Panc1 (cell line): ENCODE measurements at regions not wholly inside any gene's neighbourhood (a gene's known extent, or its start where the extent isn't known, plus 50 kb on each side); places are given as distances from the start of the nearest gene placed in this dataset.

Source experiments
- ATAC-seq: fragments of 200-7000 bp; cut with Tn5 transposase; 2 replicates; pipeline ENCODE4 v1.9.1; 2020; ENCODE audit warnings: mild to moderate bottlenecking, moderate library complexity
- BruUV-seq: library from RNA; stranded (reverse); fragments of 400-500 nt; replicated peaks from 2 replicates; lab custom pipeline; 2021; lab: Mats Ljungman, UMichigan
- CTCF ChIA-PET: fragments of 300-600 bp; sonication (Branson Sonifier 250); formaldehyde crosslinking; loops from one replicate; lab custom pipeline; 2022; ENCODE audit warnings: antibody characterized with exemption; lab: Charles Lee
- POLR2A ChIA-PET: fragments of 300-600 bp; sonication (Branson Sonifier 250); formaldehyde crosslinking; loops from one replicate; lab custom pipeline; 2022; ENCODE audit warnings: antibody characterized with exemption; lab: Charles Lee
- DNase-seq: peaks from one replicate; pipeline ENCODE4 v3.0.0-alpha.2; 2010; ENCODE audit warnings: low read depth, low spot score
- H3K27ac ChIP-seq: 2 replicates; pipeline ENCODE4 v1.5.1; 2011; ENCODE audit warnings: mild to moderate bottlenecking, low read length, inconsistent platforms
- H3K27me3 ChIP-seq: fragments of 200-500 bp; sonication (Bioruptor generic); 2 replicates; pipeline ENCODE4 v1.6.0; 2014; ENCODE audit warnings: low read length, inconsistent platforms; ENCODE audit not compliant: control insufficient read depth, insufficient read depth
- H3K36me3 ChIP-seq: fragments of 200-500 bp; sonication (Bioruptor generic); 2 replicates; pipeline ENCODE4 v1.5.1; 2014; ENCODE audit warnings: inconsistent platforms, mild to moderate bottlenecking, low read length, moderate library complexity; ENCODE audit not compliant: control insufficient read depth, insufficient read depth
- H3K4me1 ChIP-seq: 2 replicates; pipeline ENCODE4 v1.5.1; 2011; ENCODE audit warnings: inconsistent platforms, mild to moderate bottlenecking, low read length, moderate library complexity; ENCODE audit not compliant: control insufficient read depth, insufficient read depth
- H3K4me3 ChIP-seq, 2 experiments: 2 replicates each; pipeline ENCODE4 v1.5.1; 2011 to 2012; ENCODE audit warnings: low read depth in 2 of 2, low read length in 2 of 2, mild to moderate bottlenecking in 2 of 2, inconsistent platforms in 1 of 2, moderate library complexity in 1 of 2
- H3K9me3 ChIP-seq: fragments of 200-500 bp; sonication (Bioruptor generic); 2 replicates; pipeline ENCODE4 v1.5.1; 2014; ENCODE audit warnings: low read depth, mild to moderate bottlenecking, inconsistent platforms, low read length, moderate library complexity; ENCODE audit not compliant: control insufficient read depth, insufficient read depth
- CTCF ChIP-seq: fragments of 450-650 bp; IDR thresholded peaks from 2 replicates; pipeline ENCODE4 v1.5.1; 2017; ENCODE audit warnings: mild to moderate bottlenecking
- POLR2AphosphoS5 ChIP-seq: IDR thresholded peaks from 2 replicates; pipeline ENCODE4 v1.6.1; 2012; ENCODE audit warnings: mild to moderate bottlenecking, low read depth, low read length, moderate library complexity
- REST ChIP-seq, 2 experiments: IDR thresholded peaks; 2 replicates each; pipeline ENCODE4 v1.6.1; 2011 to 2012; ENCODE audit warnings: low read depth in 2 of 2, control low read depth in 1 of 2, low read length in 1 of 2, mild to moderate bottlenecking in 1 of 2, moderate library complexity in 1 of 2; ENCODE audit not compliant: insufficient read depth in 1 of 2
- SIN3A ChIP-seq: IDR thresholded peaks from 2 replicates; pipeline ENCODE4 v1.6.1; 2012; ENCODE audit warnings: low read depth, mild to moderate bottlenecking, low read length, moderate library complexity, borderline replicate concordance; ENCODE audit not compliant: insufficient read depth
- TCF7L2 ChIP-seq: IDR thresholded peaks from 2 replicates; pipeline ENCODE4 v1.6.1; 2011; ENCODE audit warnings: mild to moderate bottlenecking, low read depth, low read length, inconsistent platforms
- in situ Hi-C: cut with HindIII; loops from 2 replicates; pipeline ENCODE4 v1.10.0; 2016; ENCODE audit warnings: low sequenced_read_pairs, low pct_unique_long_range_greater_than_20kb
- intact Hi-C: fragments of 100-400 bp; cut with micrococcal nuclease; formaldehyde crosslinking; loops from one replicate; pipeline ENCODE4 v1.10.0; 2022; ENCODE audit not compliant: unreplicated experiment

- H3K4me3 ChIP-seq: no peak overlapping the region
- no peak for DNase-seq
- H3K27me3 ChIP-seq: peaks cover 2% of the 10 kb centered on the region; the same call in 1 of the 2 replicates
- ATAC-seq: no peak
- BruUV-seq: no TSS peak
- in situ Hi-C loops (no loop called here), intact Hi-C loops (no loop called here)
- H3K36me3 ChIP-seq: no peaks in the 10 kb centered on the region
- no peaks in the 10 kb centered on the region for H3K9me3 ChIP-seq
- H3K4me1 ChIP-seq: no peaks in the 10 kb centered on the region
- TF ChIP-seq SIN3A: no peak
- TF ChIP-seq POLR2AphosphoS5: no peak
- no peak for TF ChIP-seq TCF7L2
- TF ChIP-seq REST (IDR thresholded peaks at IDR 0.05; ENCODE audit: insufficient read depth in 1 of 2, low read depth in 2 of 2, low read length in 1 of 2): no peak
- TF ChIP-seq CTCF: no peak
- CTCF ChIA-PET: no interaction called here
- H3K27ac ChIP-seq: no peak overlapping the region
- POLR2A ChIA-PET: no interaction called here
Measured at GRCh38 chr20:48204499-48204898, 419.2 kb upstream of the SULF2 start.

DNA sequence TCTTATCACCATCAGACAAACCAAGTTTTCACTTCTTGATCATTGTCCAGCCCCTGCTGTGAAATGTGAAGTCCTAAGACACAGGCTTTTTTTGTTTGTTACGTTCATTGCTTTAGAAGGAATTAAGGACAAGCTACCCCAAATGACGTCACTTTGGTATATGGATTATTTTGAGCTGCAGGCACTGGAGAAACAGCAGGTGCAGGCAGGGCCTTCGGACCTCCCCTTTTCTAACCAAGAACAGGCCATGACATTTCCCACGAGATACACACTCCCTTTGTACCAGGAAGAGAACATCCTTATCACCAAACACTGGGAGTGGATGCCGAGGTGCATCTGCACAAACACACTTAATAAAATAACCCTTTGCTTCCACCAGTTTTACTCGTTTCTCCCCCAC lies 418.0 kb upstream of the SULF2 start:
- Histone ChIP-seq H3K27me3 (peaks cover 2% of the 10 kb centered on the region; the same call in 1 of the 2 replicates), H3K36me3 (no peaks in the 10 kb centered on the region), H3K4me3 (no peak overlapping the region), H3K4me1 (no peaks in the 10 kb centered on the region), H3K27ac (no peak overlapping the region), H3K9me3 (no peaks in the 10 kb centered on the region)
- ChIA-PET CTCF (no interaction called here), POLR2A (interaction anchor here (0.6 kb wide), 1 partner anchor 309 kb away, joined by 3 read pairs; no protein-coding TSS in a partner anchor)
- in situ Hi-C loops: no loop called here
- DNase-seq: no peak
- intact Hi-C loops: no loop called here
- TF ChIP-seq SIN3A (no peak), TCF7L2 (no peak), POLR2AphosphoS5 (no peak), CTCF (no peak), REST (IDR thresholded peaks at IDR 0.05; ENCODE audit: insufficient read depth in 1 of 2, low read depth in 2 of 2, low read length in 1 of 2) (no peak)
- no peak for ATAC-seq
- BruUV-seq: no TSS peak
